HAP-1 (cell line): ENCODE measurements at regions not wholly inside any gene's neighbourhood (a gene's known extent, or its start where the extent isn't known, plus 50 kb on each side); places are given as distances from the start of the nearest gene placed in this dataset.

Source experiments
- DNase-seq, 2 experiments: peaks; one replicate each; pipeline ENCODE4 v3.0.0-alpha.2; 2016 to 2020; ENCODE audit warnings: low spot score in 2 of 2
- H3K27me3 ChIP-seq: fragments of 250-450 bp; sonication (Bioruptor Pico); 2 replicates; pipeline ENCODE4 v1.5.1; 2020; ENCODE audit warnings: low read depth, mild to moderate bottlenecking, moderate library complexity
- H3K36me3 ChIP-seq: fragments of 250-450 bp; sonication (Bioruptor Pico); replicated peaks from 2 replicates; pipeline ENCODE4 v1.5.1; 2020; ENCODE audit warnings: mild to moderate bottlenecking
- H3K4me1 ChIP-seq: fragments of 250-450 bp; sonication (Bioruptor Pico); 2 replicates; pipeline ENCODE4 v1.5.1; 2020; ENCODE audit warnings: mild to moderate bottlenecking
- H3K4me3 ChIP-seq: fragments of 250-450 bp; sonication (Bioruptor Pico); 2 replicates; pipeline ENCODE4 v1.5.1; 2020; ENCODE audit warnings: mild to moderate bottlenecking, moderate library complexity
- H3K9me3 ChIP-seq: fragments of 250-450 bp; sonication (Bioruptor Pico); 2 replicates; pipeline ENCODE4 v1.5.1; 2020; ENCODE audit warnings: mild to moderate bottlenecking, moderate library complexity
- in situ Hi-C: fragments of 300-500 bp; cut with MboI; formaldehyde crosslinking; loops from 3 replicates; pipeline ENCODE4 v1.14.3; 2020; ENCODE audit warnings: low sequenced_read_pairs, inconsistent platforms, mixed read lengths

GRCh38 chr2:71949537-71949798, 198.2 kb downstream of the CYP26B1 start:
- in situ Hi-C loops = loop anchor here (25.0 kb wide), 1 partner anchor 638 kb away; no protein-coding TSS in a partner anchor
- no peak for DNase-seq
- Histone ChIP-seq H3K4me3 (no peak overlapping the region), H3K27me3 (no peaks in the 10 kb centered on the region), H3K9me3 (no peaks in the 10 kb centered on the region), H3K36me3 (no peaks in the 10 kb centered on the region), H3K4me1 (no peaks in the 10 kb centered on the region)

GRCh38 chr2:71948781-71949536, 198.7 kb downstream of the CYP26B1 start:
- no peaks in the 10 kb centered on the region for H3K27me3 ChIP-seq
- H3K36me3 ChIP-seq = no peaks in the 10 kb centered on the region
- H3K4me3 ChIP-seq = no peak overlapping the region
- in situ Hi-C loops = loop anchor here (25.0 kb wide), 1 partner anchor 638 kb away; no protein-coding TSS in a partner anchor
- DNase-seq = no peak
- no peaks in the 10 kb centered on the region for H3K4me1 ChIP-seq
- no peaks in the 10 kb centered on the region for H3K9me3 ChIP-seq

- Histone ChIP-seq H3K27me3 (no peaks in the 10 kb centered on the region), H3K4me3 (no peak overlapping the region), H3K9me3 (no peaks in the 10 kb centered on the region), H3K36me3 (no peaks in the 10 kb centered on the region), H3K4me1 (no peaks in the 10 kb centered on the region)
- no peak for DNase-seq
- in situ Hi-C loops = loop anchor here (25.0 kb wide), 1 partner anchor 639 kb away; no protein-coding TSS in a partner anchor
Measured at GRCh38 chr2:71947809-71948208, 199.9 kb downstream of the CYP26B1 start.

GRCh38 chr2:71945603-71945959, 202.1 kb downstream of the CYP26B1 start:
- no peak overlapping the region for H3K4me3 ChIP-seq
- no peaks in the 10 kb centered on the region for H3K27me3 ChIP-seq
- H3K9me3 ChIP-seq = no peaks in the 10 kb centered on the region
- DNase-seq = no peak
- H3K4me1 ChIP-seq = no peaks in the 10 kb centered on the region
- in situ Hi-C loops = loop anchor here (25.0 kb wide), 1 partner anchor 642 kb away; no protein-coding TSS in a partner anchor
- no peaks in the 10 kb centered on the region for H3K36me3 ChIP-seq

GRCh38 chr2:71944806-71945602, 202.7 kb downstream of the CYP26B1 start:
- DNase-seq = no peak
- H3K4me1 ChIP-seq = no peaks in the 10 kb centered on the region
- H3K27me3 ChIP-seq = no peaks in the 10 kb centered on the region
- no peaks in the 10 kb centered on the region for H3K9me3 ChIP-seq
- no peak overlapping the region for H3K4me3 ChIP-seq
- no peaks in the 10 kb centered on the region for H3K36me3 ChIP-seq
- in situ Hi-C loops = loop anchor here (25.0 kb wide), 1 partner anchor 642 kb away; no protein-coding TSS in a partner anchor

GRCh38 chr2:71944183-71944550, 203.5 kb downstream of the CYP26B1 start:
- Histone ChIP-seq H3K27me3 (no peaks in the 10 kb centered on the region), H3K4me3 (no peak overlapping the region), H3K4me1 (no peaks in the 10 kb centered on the region), H3K9me3 (no peaks in the 10 kb centered on the region), H3K36me3 (no peaks in the 10 kb centered on the region)
- no peak for DNase-seq
- in situ Hi-C loops = loop anchor here (25.0 kb wide), 1 partner anchor 643 kb away; no protein-coding TSS in a partner anchor

- DNase-seq = no peak
- H3K27me3 ChIP-seq = no peaks in the 10 kb centered on the region
- in situ Hi-C loops = loop anchor here (25.0 kb wide), 1 partner anchor 644 kb away; no protein-coding TSS in a partner anchor
Measured at GRCh38 chr2:71943238-71944182, 204.2 kb downstream of the CYP26B1 start.

GRCh38 chr2:71941726-71942525, 205.7 kb downstream of the CYP26B1 start:
- no peaks in the 10 kb centered on the region for H3K27me3 ChIP-seq
- no peak for DNase-seq
- H3K9me3 ChIP-seq = no peaks in the 10 kb centered on the region
- H3K36me3 ChIP-seq = no peaks in the 10 kb centered on the region
- H3K4me1 ChIP-seq = no peaks in the 10 kb centered on the region
- in situ Hi-C loops = loop anchor here (25.0 kb wide), 1 partner anchor 645 kb away; no protein-coding TSS in a partner anchor
- no peak overlapping the region for H3K4me3 ChIP-seq

More at GRCh38 chr2:71943238-71944182, 204.2 kb downstream of the CYP26B1 start:
- no peak overlapping the region for H3K4me3 ChIP-seq
- H3K9me3 ChIP-seq = no peaks in the 10 kb centered on the region
- H3K36me3 ChIP-seq = no peaks in the 10 kb centered on the region
- H3K4me1 ChIP-seq = no peaks in the 10 kb centered on the region

- no peak for DNase-seq
- Histone ChIP-seq H3K27me3 (no peaks in the 10 kb centered on the region), H3K4me1 (no peaks in the 10 kb centered on the region), H3K36me3 (no peaks in the 10 kb centered on the region), H3K4me3 (no peak overlapping the region), H3K9me3 (no peaks in the 10 kb centered on the region)
- in situ Hi-C loops = loop anchor here (25.0 kb wide), 1 partner anchor 647 kb away; no protein-coding TSS in a partner anchor
Measured at GRCh38 chr2:71940695-71941094, 207.0 kb downstream of the CYP26B1 start.

- Histone ChIP-seq H3K4me1 (no peaks in the 10 kb centered on the region), H3K4me3 (no peak overlapping the region), H3K27me3 (no peaks in the 10 kb centered on the region), H3K36me3 (no peaks in the 10 kb centered on the region), H3K9me3 (no peaks in the 10 kb centered on the region)
- no peak for DNase-seq
- in situ Hi-C loops = loop anchor here (25.0 kb wide), 1 partner anchor 647 kb away; no protein-coding TSS in a partner anchor
Measured at GRCh38 chr2:71939588-71940535, 207.8 kb downstream of the CYP26B1 start.

- H3K4me3 ChIP-seq = no peak overlapping the region
- H3K4me1 ChIP-seq = no peaks in the 10 kb centered on the region
- in situ Hi-C loops = loop anchor here (25.0 kb wide), 1 partner anchor 648 kb away; no protein-coding TSS in a partner anchor
- H3K27me3 ChIP-seq = no peaks in the 10 kb centered on the region
- DNase-seq = no peak
- H3K36me3 ChIP-seq = no peaks in the 10 kb centered on the region
- no peaks in the 10 kb centered on the region for H3K9me3 ChIP-seq
Measured at GRCh38 chr2:71938659-71939587, 208.7 kb downstream of the CYP26B1 start.
